A549 (cell line): ENCODE measurements at regions not wholly inside any gene's neighbourhood (a gene's known extent, or its start where the extent isn't known, plus 50 kb on each side); places are given as distances from the start of the nearest gene placed in this dataset.
A peak's percentile ranks its signal among the peaks of the same experiment; 100 is the strongest.

Experiments
- ATAC-seq, 2 experiments: fragments of 200-7000 bp in 1 of 2; fragments of >200 bp in 1 of 2; cut with Nextera tagmentation in 1 of 2; cut with Tn5 transposase in 1 of 2; 3 replicates each; pipeline versions ENCODE4 v1.8.0 to v1.9.1; 2018 to 2020; ENCODE audit warnings: mild to moderate bottlenecking in 1 of 2, moderate library complexity in 1 of 2
- CTCF ChIA-PET: fragments of 300-600 bp; sonication (Branson Sonifier 250); formaldehyde crosslinking; extraction: SDS; loops from one replicate; lab custom pipeline; 2021; ENCODE audit warnings: antibody characterized with exemption, inconsistent platforms; lab: Yijun Ruan, JAX
- POLR2A ChIA-PET: fragments of 350-600 bp; formaldehyde crosslinking; extraction: SDS; loops from one replicate; lab custom pipeline; 2021; ENCODE audit warnings: antibody characterized with exemption, inconsistent platforms; lab: Yijun Ruan, JAX
- DNase-seq, 2 experiments: peaks; one replicate each; pipeline versions ENCODE4 v3.0.0 to v3.0.0-alpha.2; 2011 to 2016; ENCODE audit warnings: low read depth in 1 of 2, low spot score in 1 of 2
- FAIRE-seq: peaks from 2 replicates; lab custom pipeline; 2011; peaks lifted over from hg19 to GRCh38; lab: Jason Lieb, UNC
- H3K27ac ChIP-seq, 2 experiments: fragments of >200 bp; sonication (Bioruptor Twin); formaldehyde crosslinking; 3 replicates each; pipeline ENCODE4 v1.5.1; 2016 to 2017
- H3K4me1 ChIP-seq: fragments of >200 bp; sonication (Bioruptor Twin); formaldehyde crosslinking; 3 replicates; pipeline ENCODE4 v1.6.1; 2016
- H3K4me2 ChIP-seq: fragments of >200 bp; sonication (Bioruptor Twin); formaldehyde crosslinking; 3 replicates; pipeline ENCODE4 v1.6.1; 2016
- H3K4me3 ChIP-seq: fragments of >200 bp; sonication (Bioruptor Twin); formaldehyde crosslinking; 3 replicates; pipeline ENCODE4 v1.5.1; 2016
- H3K9me3 ChIP-seq: fragments of >200 bp; sonication (Bioruptor Twin); formaldehyde crosslinking; 3 replicates; pipeline ENCODE4 v1.6.1; 2016
- CEBPB ChIP-seq, 2 experiments: fragments of >200 bp in 1 of 2; sonication (Bioruptor Twin) in 1 of 2; formaldehyde crosslinking in 1 of 2; IDR thresholded peaks; 2 replicates each; pipeline ENCODE4 v1.6.1; 2012 to 2016
- CHD2 ChIP-seq: fragments of 150-350 bp; IDR thresholded peaks from 2 replicates; pipeline ENCODE4 v1.6.1; 2014; ENCODE audit warnings: low read length; ENCODE audit not compliant: partially characterized antibody
- ESRRA ChIP-seq: fragments of 150-350 bp; IDR thresholded peaks from 2 replicates; pipeline ENCODE4 v1.6.1; 2014; ENCODE audit warnings: mild to moderate bottlenecking, low read length, borderline replicate concordance
- GATA3 ChIP-seq: IDR thresholded peaks from 2 replicates; pipeline ENCODE4 v1.6.1; 2012; ENCODE audit warnings: borderline replicate concordance
- HDAC2 ChIP-seq: fragments of 200-600 bp; sonication (generic); IDR thresholded peaks from 2 replicates; pipeline ENCODE4 v1.6.1; 2016
- HES2 ChIP-seq: fragments of >200 bp; sonication (Bioruptor Twin); formaldehyde crosslinking; IDR thresholded peaks from 2 replicates; pipeline ENCODE4 v1.6.1; 2016
- HEYL ChIP-seq: fragments of 250-450 bp; sonication (Bioruptor Pico); IDR thresholded peaks from 2 replicates; pipeline ENCODE4 v1.8.0; 2021; ENCODE audit warnings: mild to moderate bottlenecking, moderate library complexity
- JUN ChIP-seq, 2 experiments: fragments of >200 bp; sonication (Bioruptor Twin); formaldehyde crosslinking; IDR thresholded peaks; 2 replicates in 1 of 2; 3 replicates in 1 of 2; pipeline ENCODE4 v1.6.1; 2016 to 2017
- JUNB ChIP-seq: fragments of >200 bp; sonication (Bioruptor Twin); formaldehyde crosslinking; IDR thresholded peaks from 2 replicates; pipeline ENCODE4 v1.6.1; 2016
- KDM1A ChIP-seq: fragments of 200-600 bp; sonication (generic); IDR thresholded peaks from 2 replicates; pipeline ENCODE4 v1.6.1; 2016; ENCODE audit warnings: low read depth, mild to moderate bottlenecking
- KDM5A ChIP-seq: fragments of 200-600 bp; sonication (generic); IDR thresholded peaks from 2 replicates; pipeline ENCODE4 v1.6.1; 2016; ENCODE audit warnings: antibody characterized with exemption, mild to moderate bottlenecking
- MAFK ChIP-seq: fragments of 450-650 bp; IDR thresholded peaks from 2 replicates; pipeline ENCODE4 v1.6.1; 2014; ENCODE audit not compliant: partially characterized antibody
- MAZ ChIP-seq: fragments of 150-350 bp; IDR thresholded peaks from 2 replicates; pipeline ENCODE4 v1.6.1; 2014; ENCODE audit warnings: antibody characterized with exemption, low read depth, low read length, borderline replicate concordance
- MYC ChIP-seq: IDR thresholded peaks from 2 replicates; pipeline ENCODE4 v1.6.1; 2012; ENCODE audit warnings: mild to moderate bottlenecking, inconsistent platforms, low read length, improper control_type of control experiment, borderline replicate concordance
- NFE2L2 ChIP-seq: fragments of 150-350 bp; conservative IDR thresholded peaks from 2 replicates; pipeline ENCODE4 v1.6.1; 2014; ENCODE audit warnings: low read length
- NPAS2 ChIP-seq: fragments of 250-450 bp; sonication (Bioruptor Pico); IDR thresholded peaks from 2 replicates; pipeline ENCODE4 v1.8.0; 2022; ENCODE audit warnings: mild to moderate bottlenecking, moderate library complexity, borderline replicate concordance
- POLR2A ChIP-seq: IDR thresholded peaks from 2 replicates; pipeline ENCODE4 v1.6.1; 2012; ENCODE audit warnings: mild to moderate bottlenecking, low read length
- RARB ChIP-seq: fragments of 250-450 bp; sonication (Bioruptor Pico); IDR thresholded peaks from 2 replicates; pipeline ENCODE4 v1.8.0; 2021; ENCODE audit warnings: mild to moderate bottlenecking, moderate library complexity
- RCOR1 ChIP-seq: fragments of 150-350 bp; IDR thresholded peaks from 2 replicates; pipeline ENCODE4 v1.6.1; 2014; ENCODE audit warnings: antibody characterized with exemption, low read length, low read depth
- RFX5 ChIP-seq: fragments of 450-650 bp; IDR thresholded peaks from 2 replicates; pipeline ENCODE4 v1.7.1; 2014; ENCODE audit warnings: antibody characterized with exemption, mild to moderate bottlenecking, moderate library complexity
- SREBF2 ChIP-seq: fragments of 450-650 bp; IDR thresholded peaks from 2 replicates; pipeline ENCODE4 v1.6.1; 2014; ENCODE audit warnings: mild to moderate bottlenecking, moderate library complexity
- USF2 ChIP-seq: fragments of 450-650 bp; IDR thresholded peaks from 2 replicates; pipeline ENCODE4 v1.6.1; 2014; ENCODE audit warnings: antibody characterized with exemption
- ZNF302 ChIP-seq: fragments of 250-450 bp; sonication (Bioruptor Pico); IDR thresholded peaks from 2 replicates; pipeline ENCODE4 v1.9.0; 2021; ENCODE audit warnings: inconsistent platforms, mild to moderate bottlenecking, moderate library complexity
- ZSCAN20 ChIP-seq: fragments of 250-450 bp; sonication (Bioruptor Pico); IDR thresholded peaks from 2 replicates; pipeline ENCODE4 v1.8.0; 2022; ENCODE audit warnings: mild to moderate bottlenecking, moderate library complexity
- WGBS: methylation state at CpG from one replicate; pipeline ENCODE4 v1.1.6; 2017; ENCODE audit errors: missing lambda C conversion rate; 5-methylcytosine and 5-hydroxymethylcytosine counted together
- TF ChIP-seq, protein P1 (sequence below): IDR thresholded peaks from 2 replicates; pipeline ENCODE4 v1.6.1; 2012
- TF ChIP-seq, protein P2 (sequence below): fragments of 250-450 bp; sonication (Bioruptor Pico); IDR thresholded peaks from 2 replicates; pipeline ENCODE4 v1.5.0; 2020; ENCODE audit warnings: low read depth, mild to moderate bottlenecking, moderate library complexity
- TF ChIP-seq, protein P3 (sequence below): fragments of >200 bp; sonication (Bioruptor Twin); formaldehyde crosslinking; IDR thresholded peaks from 3 replicates; pipeline ENCODE4 v1.5.1; 2016

- ChIA-PET POLR2A (no interaction called here), CTCF (interaction anchor here (1.4 kb wide), 1 partner anchor 93 kb away, joined by 4 read pairs; no protein-coding TSS in a partner anchor)
- no peak overlapping the region for H3K27ac ChIP-seq
- TF ChIP-seq MYC = no peak
- TF ChIP-seq ZNF302 = no peak
- no peak for TF ChIP-seq CEBPB (IDR thresholded peaks at IDR 0.05)
- TF ChIP-seq NFE2L2 = no peak
- no peak for TF ChIP-seq KDM1A
- no peak for TF ChIP-seq SREBF2
- TF ChIP-seq, protein P1, sequence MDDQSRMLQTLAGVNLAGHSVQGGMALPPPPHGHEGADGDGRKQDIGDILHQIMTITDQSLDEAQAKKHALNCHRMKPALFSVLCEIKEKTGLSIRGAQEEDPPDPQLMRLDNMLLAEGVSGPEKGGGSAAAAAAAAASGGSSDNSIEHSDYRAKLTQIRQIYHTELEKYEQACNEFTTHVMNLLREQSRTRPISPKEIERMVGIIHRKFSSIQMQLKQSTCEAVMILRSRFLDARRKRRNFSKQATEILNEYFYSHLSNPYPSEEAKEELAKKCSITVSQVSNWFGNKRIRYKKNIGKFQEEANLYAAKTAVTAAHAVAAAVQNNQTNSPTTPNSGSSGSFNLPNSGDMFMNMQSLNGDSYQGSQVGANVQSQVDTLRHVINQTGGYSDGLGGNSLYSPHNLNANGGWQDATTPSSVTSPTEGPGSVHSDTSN = no peak
- no peak for TF ChIP-seq MAZ
- no peak for TF ChIP-seq RFX5
- TF ChIP-seq JUNB = no peak
- no peak for TF ChIP-seq MAFK
- TF ChIP-seq, protein P2, sequence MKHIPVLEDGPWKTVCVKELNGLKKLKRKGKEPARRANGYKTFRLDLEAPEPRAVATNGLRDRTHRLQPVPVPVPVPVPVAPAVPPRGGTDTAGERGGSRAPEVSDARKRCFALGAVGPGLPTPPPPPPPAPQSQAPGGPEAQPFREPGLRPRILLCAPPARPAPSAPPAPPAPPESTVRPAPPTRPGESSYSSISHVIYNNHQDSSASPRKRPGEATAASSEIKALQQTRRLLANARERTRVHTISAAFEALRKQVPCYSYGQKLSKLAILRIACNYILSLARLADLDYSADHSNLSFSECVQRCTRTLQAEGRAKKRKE = no peak
- no peak for TF ChIP-seq NPAS2 (CRISPR knock-in tag)
- TF ChIP-seq RARB = no peak
- no peak for TF ChIP-seq USF2
- no peak for TF ChIP-seq KDM5A
- TF ChIP-seq CHD2 = no peak
- no peak for TF ChIP-seq RCOR1
- DNase-seq (no peak), FAIRE-seq (no peak), ATAC-seq (no peak)
- H3K4me3 ChIP-seq = no peak overlapping the region
- 42% methylated on average over 7 of the region's 7 CpGs for WGBS
- H3K4me2 ChIP-seq = no peak overlapping the region
- H3K9me3 ChIP-seq = no peaks in the 10 kb centered on the region
- no peaks in the 10 kb centered on the region for H3K4me1 ChIP-seq
Measured at GRCh38 chr11:15742626-15743519, 613.5 kb downstream of the SOX6 start.

DNA sequence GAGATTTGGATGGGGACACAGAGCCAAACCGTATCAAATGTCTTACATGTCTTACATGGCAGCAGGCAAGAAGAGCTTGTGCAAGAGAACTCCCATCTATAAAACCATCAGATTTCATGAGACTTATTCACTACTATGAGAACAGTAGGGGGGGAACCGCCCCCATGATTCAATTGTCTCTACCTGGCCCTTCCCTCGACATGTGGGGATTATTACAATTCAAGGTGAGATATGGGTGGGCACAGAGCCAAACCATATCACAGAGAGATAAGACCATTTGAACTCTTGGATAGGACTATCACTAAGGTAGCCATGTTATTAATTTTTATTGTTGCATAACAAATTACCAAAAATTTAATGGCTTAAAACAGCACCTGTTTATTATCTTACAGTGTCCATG, 611.7 kb downstream of the SOX6 start:
- CTCF ChIA-PET = interaction anchor here (1.0 kb wide), 1 partner anchor 15 kb away, joined by 3 read pairs; no protein-coding TSS in a partner anchor
- no peak overlapping the region for H3K27ac ChIP-seq
- no peak overlapping the region for H3K4me2 ChIP-seq
- DNase-seq (no peak), ATAC-seq (no peak)
- no peaks in the 10 kb centered on the region for H3K4me1 ChIP-seq
- H3K4me3 ChIP-seq = no peak overlapping the region
- 2% methylated on average over 3 of the region's 3 CpGs for WGBS
- no peak for TF ChIP-seq ZSCAN20 (CRISPR knock-in tag)
- no peak for TF ChIP-seq HES2
- no peak for TF ChIP-seq POLR2A
- TF ChIP-seq, all 56 proteins: peak for 0
- no peak for FAIRE-seq
- POLR2A ChIA-PET = no interaction called here
- no peaks in the 10 kb centered on the region for H3K9me3 ChIP-seq

DNA sequence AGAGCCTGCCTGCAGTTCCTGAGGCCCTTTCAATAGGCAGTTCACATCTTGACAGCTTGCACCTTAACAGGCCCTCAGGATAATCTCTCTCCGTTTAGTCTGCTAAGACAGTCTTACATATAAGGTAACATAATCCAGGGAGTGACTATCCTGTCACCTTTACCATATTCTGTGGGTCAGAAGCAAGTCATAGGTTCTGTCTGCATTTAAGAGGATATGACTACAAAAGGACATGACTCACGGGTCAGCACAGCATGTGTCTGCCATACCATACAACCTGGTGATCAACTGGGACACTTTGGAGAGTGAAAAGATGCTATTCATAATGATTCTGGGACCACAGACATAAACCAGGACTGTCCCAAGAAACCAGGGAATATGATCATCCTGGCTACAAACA, 611.1 kb downstream of the SOX6 start:
- POLR2A ChIA-PET = no interaction called here
- 0% methylated on average over 2 of the region's 2 CpGs for WGBS
- FAIRE-seq (no peak), DNase-seq (peak in 1 of 2 experiments; percentile 1), ATAC-seq (no peak)
- no peaks in the 10 kb centered on the region for H3K9me3 ChIP-seq
- H3K4me1 ChIP-seq = no peaks in the 10 kb centered on the region
- no peak overlapping the region for H3K4me2 ChIP-seq
- CTCF ChIA-PET = no interaction called here
- H3K27ac ChIP-seq = no peak overlapping the region
- TF ChIP-seq CHD2 (no peak), ZSCAN20 (CRISPR knock-in tag) (no peak), HEYL (CRISPR knock-in tag) (no peak), JUN (IDR thresholded peaks at IDR 0.05) (no peak), GATA3 (no peak), ESRRA (no peak), HDAC2 (no peak)
- TF ChIP-seq, protein P3, sequence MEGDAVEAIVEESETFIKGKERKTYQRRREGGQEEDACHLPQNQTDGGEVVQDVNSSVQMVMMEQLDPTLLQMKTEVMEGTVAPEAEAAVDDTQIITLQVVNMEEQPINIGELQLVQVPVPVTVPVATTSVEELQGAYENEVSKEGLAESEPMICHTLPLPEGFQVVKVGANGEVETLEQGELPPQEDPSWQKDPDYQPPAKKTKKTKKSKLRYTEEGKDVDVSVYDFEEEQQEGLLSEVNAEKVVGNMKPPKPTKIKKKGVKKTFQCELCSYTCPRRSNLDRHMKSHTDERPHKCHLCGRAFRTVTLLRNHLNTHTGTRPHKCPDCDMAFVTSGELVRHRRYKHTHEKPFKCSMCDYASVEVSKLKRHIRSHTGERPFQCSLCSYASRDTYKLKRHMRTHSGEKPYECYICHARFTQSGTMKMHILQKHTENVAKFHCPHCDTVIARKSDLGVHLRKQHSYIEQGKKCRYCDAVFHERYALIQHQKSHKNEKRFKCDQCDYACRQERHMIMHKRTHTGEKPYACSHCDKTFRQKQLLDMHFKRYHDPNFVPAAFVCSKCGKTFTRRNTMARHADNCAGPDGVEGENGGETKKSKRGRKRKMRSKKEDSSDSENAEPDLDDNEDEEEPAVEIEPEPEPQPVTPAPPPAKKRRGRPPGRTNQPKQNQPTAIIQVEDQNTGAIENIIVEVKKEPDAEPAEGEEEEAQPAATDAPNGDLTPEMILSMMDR = no peak
- TF ChIP-seq, protein P1 = no peak
- H3K4me3 ChIP-seq = no peak overlapping the region
